Stimulated activated CD8-positive, alpha-beta memory T cell treated with anti-CD3 and anti-CD28 coated beads, Interleukin-15, amount 100 ng/mL, for 1 hour (primary cell): ENCODE measurements at regions not wholly inside any gene's neighbourhood (a gene's known extent, or its start where the extent isn't known, plus 50 kb on each side); places are given as distances from the start of the nearest gene placed in this dataset.
A peak's percentile ranks its signal among the peaks of the same experiment; 100 is the strongest.

Experiments
- DNase-seq: peaks from one replicate; pipeline ENCODE4 v3.0.0-alpha.2; 2020; ENCODE audit warnings: low read depth

DNA sequence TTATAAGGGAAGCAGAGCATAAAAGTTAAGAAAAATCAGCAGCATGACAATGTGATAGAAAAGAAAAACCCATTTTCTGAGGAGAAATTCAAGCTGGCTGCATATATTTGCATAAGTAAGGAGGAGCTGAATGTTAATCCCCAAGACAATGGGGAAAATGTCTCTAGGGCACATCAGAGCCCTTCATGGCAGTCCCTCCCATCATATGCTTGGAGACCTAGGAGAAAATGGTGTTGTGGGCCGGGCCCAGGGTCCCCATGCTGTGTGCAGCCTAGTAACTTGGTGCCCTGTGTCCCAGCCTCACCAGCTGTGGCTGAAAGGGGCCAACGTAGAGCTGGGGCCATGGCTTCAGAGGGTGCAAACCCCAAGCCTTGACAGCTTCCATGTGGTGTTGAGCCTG is 100.6 kb upstream of the PLPPR4 start:
- DNase-seq: no peak

DNA sequence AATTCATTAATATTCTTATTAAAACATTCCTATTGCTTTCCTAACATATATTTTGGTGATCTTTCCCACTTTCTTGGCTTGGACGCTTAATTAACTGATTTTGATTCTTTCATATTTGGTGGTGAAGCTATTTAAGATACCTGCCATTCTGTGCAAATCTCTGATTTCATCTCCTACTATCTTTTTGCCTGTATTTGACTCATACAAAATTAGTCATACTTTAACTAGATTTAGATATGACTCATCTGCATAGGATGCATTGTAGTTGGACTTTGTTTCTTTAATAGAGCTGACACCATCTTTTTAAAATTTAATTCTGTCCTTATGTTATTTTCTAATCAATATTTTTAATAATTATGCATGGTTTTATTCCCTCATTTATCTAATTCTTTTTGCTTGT is 93.8 kb upstream of the PLPPR4 start:
- DNase-seq: no peak

- DNase-seq: no peak
These were observed 93.0 kb upstream of the PLPPR4 start for GRCh38 chr1:99171184-99171813.

DNA sequence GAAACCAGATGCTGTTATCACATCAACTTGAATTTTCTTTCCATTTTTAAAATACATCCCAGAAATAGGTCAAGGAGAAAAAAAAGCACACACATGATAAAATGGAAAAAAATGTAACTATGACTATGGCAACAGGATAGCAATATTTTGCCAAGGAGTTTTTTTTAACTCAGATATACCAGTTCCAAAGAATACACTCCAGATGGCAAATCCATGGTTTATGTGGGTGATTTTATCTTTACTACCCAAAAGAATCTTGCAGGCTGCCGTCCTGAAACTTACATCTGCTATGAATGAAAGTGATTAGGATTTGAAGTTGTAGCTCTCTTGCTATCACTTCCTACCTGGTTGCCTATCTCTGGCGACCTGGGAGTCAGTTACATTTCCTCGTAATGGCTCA is 91.0 kb upstream of the PLPPR4 start:
- DNase-seq: no peak

GRCh38 chr1:99173900-99174299 is 90.4 kb upstream of the PLPPR4 start:
- no peak for DNase-seq

- DNase-seq: no peak
These were observed 87.5 kb upstream of the PLPPR4 start for GRCh38 chr1:99176753-99177152.

DNA sequence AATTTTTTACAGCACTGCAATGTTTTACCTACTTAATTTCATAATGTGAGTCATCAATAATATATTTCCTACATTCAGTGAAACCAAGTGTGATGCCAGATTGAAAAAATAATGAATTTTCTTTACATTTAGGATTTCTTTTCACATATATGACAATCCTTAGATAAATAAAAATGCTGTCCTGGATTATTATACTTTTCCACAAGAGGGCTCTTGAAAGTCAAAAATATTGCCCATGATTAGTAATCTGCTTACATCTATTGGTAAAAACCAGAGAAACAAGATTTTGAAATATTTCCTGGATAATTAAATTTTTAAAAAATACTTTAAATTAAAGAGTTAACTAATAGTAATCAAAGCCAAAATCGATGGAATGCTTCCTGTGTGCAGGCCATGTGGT is 86.8 kb upstream of the PLPPR4 start:
- DNase-seq: no peak

DNA sequence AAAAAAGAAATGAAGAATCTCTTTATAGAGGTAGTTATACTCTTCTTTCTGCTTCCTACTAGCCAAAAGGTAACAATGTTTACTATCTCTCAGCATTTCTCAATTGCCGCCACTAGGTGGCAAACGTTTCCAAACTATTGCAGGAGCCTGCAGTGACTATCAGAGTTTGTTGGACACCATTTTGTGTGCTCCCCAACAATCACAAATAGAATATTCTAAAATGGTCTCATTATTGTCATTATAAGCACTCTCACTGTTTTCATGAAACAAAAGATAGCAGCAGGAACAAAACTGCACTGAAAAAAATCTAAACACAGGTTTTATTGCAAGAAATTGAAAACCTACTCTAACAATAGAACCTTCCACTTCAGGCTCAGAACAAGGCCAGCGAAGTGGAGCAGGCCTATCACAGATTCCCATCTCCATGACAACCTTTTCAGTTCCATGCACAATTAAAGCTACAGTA is 83.9 kb upstream of the PLPPR4 start:
- DNase-seq: peak; percentile 45

DNA sequence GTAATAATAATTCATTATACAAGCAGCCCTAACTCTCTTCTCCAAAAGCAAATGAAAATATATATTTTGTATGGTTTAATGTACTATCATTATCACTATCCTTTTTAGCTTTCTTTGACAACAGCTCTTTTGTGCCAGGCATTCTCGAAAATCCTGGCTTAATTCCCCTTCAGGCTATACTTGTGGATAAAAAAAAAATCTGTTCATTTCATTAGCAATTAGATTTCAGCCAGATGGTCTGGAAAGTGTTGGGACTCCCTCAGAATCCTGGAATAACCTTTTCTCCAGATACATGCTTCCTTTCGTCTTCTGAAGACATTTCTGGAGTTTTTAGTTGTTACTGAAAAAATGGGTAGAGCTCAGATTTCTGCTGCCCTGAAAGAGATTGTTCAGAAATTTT is 83.4 kb upstream of the PLPPR4 start:
- no peak for DNase-seq

DNA sequence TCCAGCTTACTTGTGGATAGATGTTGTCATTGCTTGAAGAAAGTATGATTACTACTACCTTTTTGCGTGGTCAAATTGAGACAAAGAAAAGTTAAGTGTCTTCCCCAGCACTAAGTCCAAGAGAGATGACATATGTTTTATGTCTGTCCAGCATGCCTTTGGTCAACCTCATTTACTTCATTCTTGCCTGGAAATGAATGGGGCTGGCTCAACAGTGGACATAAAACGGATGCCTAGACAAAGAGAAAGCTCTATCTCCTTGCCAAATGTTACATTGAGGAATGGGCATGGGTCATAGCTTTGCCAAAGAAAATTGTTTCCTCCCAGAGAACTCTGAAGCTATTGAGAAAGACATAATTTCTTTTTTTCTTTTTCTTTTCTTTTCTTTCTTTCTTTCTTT is 82.4 kb upstream of the PLPPR4 start:
- DNase-seq: no peak

GRCh38 chr1:99185196-99185595 is 79.1 kb upstream of the PLPPR4 start:
- DNase-seq: no peak

- DNase-seq: no peak
These were observed 70.9 kb upstream of the PLPPR4 start for GRCh38 chr1:99193431-99193830.

- no peak for DNase-seq
These were observed 65.9 kb upstream of the PLPPR4 start for GRCh38 chr1:99198393-99198792.

DNA sequence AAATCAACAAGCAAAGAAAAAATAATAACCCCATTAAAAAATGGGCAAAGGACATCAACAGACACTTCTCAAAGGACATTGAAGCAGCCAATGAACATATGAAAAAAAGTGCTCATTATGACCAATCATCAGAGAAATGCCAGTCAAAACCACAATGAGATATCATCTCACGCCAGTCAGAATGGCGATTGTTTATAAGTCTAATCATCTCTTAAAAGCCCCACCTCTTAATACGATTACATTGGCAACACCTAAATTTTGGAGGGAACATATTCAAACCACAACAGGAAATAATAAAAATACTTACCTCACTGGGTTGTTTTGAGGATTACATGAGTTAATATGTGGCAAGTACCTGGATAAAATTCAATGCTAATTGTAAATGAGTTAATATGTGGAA is 57.1 kb upstream of the PLPPR4 start:
- DNase-seq: no peak
